NCI-H524 treated with DMSO at 0.1 percent for 48 hours (cell line): ENCODE measurements at regions not wholly inside any gene's neighbourhood (a gene's known extent, or its start where the extent isn't known, plus 50 kb on each side); places are given as distances from the start of the nearest gene placed in this dataset.
"Not testable (repeated sequence)": the region's sequence is repeated elsewhere in the genome, so short reads cannot be mapped to it uniquely, and the experiment has no call there.

ENCODE experiments used
- DNase-seq: peaks from one replicate; lab custom pipeline; 2025; lab: John Stamatoyannopoulos, UW

GRCh38 chr1:235059221-235059620, 69.4 kb downstream of the TOMM20 start:
- DNase-seq = no peak

- no peak for DNase-seq
Observed at GRCh38 chr1:235058695-235059094, 69.9 kb downstream of the TOMM20 start.

- DNase-seq = no peak
Observed at GRCh38 chr1:235057385-235058306, 71.0 kb downstream of the TOMM20 start.

GRCh38 chr1:235056937-235057336, 71.7 kb downstream of the TOMM20 start:
- no peak for DNase-seq

GRCh38 chr1:235054936-235055335, 73.7 kb downstream of the TOMM20 start:
- no peak for DNase-seq

- no peak for DNase-seq
Observed at GRCh38 chr1:235054466-235054865, 74.2 kb downstream of the TOMM20 start.

- DNase-seq = no peak
Observed at GRCh38 chr1:235052067-235053008, 76.3 kb downstream of the TOMM20 start.

- DNase-seq = no peak
Observed at GRCh38 chr1:235051521-235051920, 77.1 kb downstream of the TOMM20 start.

- no peak for DNase-seq
Observed at GRCh38 chr1:235050911-235051360, 77.7 kb downstream of the TOMM20 start.

- not testable (repeated sequence) for DNase-seq
Observed at GRCh38 chr1:235049716-235050378, 78.8 kb downstream of the TOMM20 start.

- DNase-seq = no peak
Observed at GRCh38 chr1:235049217-235049616, 79.4 kb downstream of the TOMM20 start.

GRCh38 chr1:235047331-235047871, 81.2 kb downstream of the TOMM20 start:
- no peak for DNase-seq

- DNase-seq = no peak
Observed at GRCh38 chr1:235045921-235046601, 82.6 kb downstream of the TOMM20 start.

- no peak for DNase-seq
Observed at GRCh38 chr1:235045034-235045690, 83.5 kb downstream of the TOMM20 start.

- DNase-seq = no peak
Observed at GRCh38 chr1:235043234-235043633, 85.4 kb downstream of the TOMM20 start.

- DNase-seq = no peak
Observed at GRCh38 chr1:235038701-235039100, 89.9 kb downstream of the TOMM20 start.

- DNase-seq = no peak
Observed at GRCh38 chr1:235035928-235036327, 92.7 kb downstream of the TOMM20 start.

GRCh38 chr1:235030919-235031596, 97.6 kb downstream of the TOMM20 start:
- DNase-seq = no peak

GRCh38 chr1:235027862-235028250, 100.8 kb downstream of the TOMM20 start:
- no peak for DNase-seq
